BE2C (cell line): ENCODE measurements at regions not wholly inside any gene's neighbourhood (a gene's known extent, or its start where the extent isn't known, plus 50 kb on each side); places are given as distances from the start of the nearest gene placed in this dataset.

Experiments
- DNase-seq: peaks from one replicate; pipeline ENCODE4 v3.0.0-alpha.2; 2020
- H3K27me3 ChIP-seq: fragments of 250-450 bp; sonication (Bioruptor Pico); 2 replicates; pipeline ENCODE4 v1.5.1; 2020; ENCODE audit warnings: mild to moderate bottlenecking
- H3K36me3 ChIP-seq: fragments of 250-450 bp; sonication (Bioruptor Pico); 2 replicates; pipeline ENCODE4 v1.5.1; 2020; ENCODE audit warnings: mild to moderate bottlenecking
- H3K4me1 ChIP-seq: fragments of 250-450 bp; sonication (Bioruptor Pico); 2 replicates; pipeline ENCODE4 v1.5.1; 2020
- H3K4me3 ChIP-seq: 2 replicates; pipeline ENCODE4 v1.5.1; 2011; ENCODE audit warnings: low read depth, low read length
- H3K9me3 ChIP-seq: fragments of 250-450 bp; sonication (Bioruptor Pico); 2 replicates; pipeline ENCODE4 v1.5.1; 2020
- CTCF ChIP-seq: IDR thresholded peaks from 2 replicates; pipeline ENCODE4 v1.5.1; 2012; ENCODE audit warnings: mild to moderate bottlenecking, low read depth, low read length

GRCh38 chr2:181141676-181142075 is 161.3 kb downstream of the UBE2E3 start:
- Histone ChIP-seq H3K36me3 (no peaks in the 10 kb centered on the region), H3K9me3 (no peaks in the 10 kb centered on the region), H3K4me1 (no peaks in the 10 kb centered on the region), H3K27me3 (no peaks in the 10 kb centered on the region), H3K4me3 (no peak overlapping the region)
- no peak for DNase-seq
- no peak for TF ChIP-seq CTCF

DNA sequence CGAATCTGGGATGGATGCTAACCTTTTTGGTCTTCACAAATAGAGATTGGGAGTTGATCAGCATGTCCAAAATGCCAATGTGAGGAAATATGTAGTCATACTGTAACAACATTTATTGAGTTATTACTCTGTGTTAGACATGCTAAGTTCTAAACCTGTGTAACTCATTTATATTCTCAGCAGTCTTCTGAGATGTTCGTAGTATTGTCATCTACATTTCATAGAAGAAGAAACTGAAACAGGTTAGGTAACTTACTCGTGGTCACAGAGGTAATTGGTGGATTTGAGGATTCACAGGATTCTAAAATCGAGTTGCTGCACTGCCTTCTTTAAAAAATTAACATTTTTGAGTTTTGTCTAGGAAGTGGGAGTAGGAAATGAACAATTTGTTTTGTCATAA is 162.1 kb downstream of the UBE2E3 start:
- no peaks in the 10 kb centered on the region for H3K36me3 ChIP-seq
- no peaks in the 10 kb centered on the region for H3K9me3 ChIP-seq
- no peak for TF ChIP-seq CTCF
- no peak for DNase-seq
- H3K4me3 ChIP-seq: no peak overlapping the region
- no peaks in the 10 kb centered on the region for H3K27me3 ChIP-seq
- no peaks in the 10 kb centered on the region for H3K4me1 ChIP-seq

DNA sequence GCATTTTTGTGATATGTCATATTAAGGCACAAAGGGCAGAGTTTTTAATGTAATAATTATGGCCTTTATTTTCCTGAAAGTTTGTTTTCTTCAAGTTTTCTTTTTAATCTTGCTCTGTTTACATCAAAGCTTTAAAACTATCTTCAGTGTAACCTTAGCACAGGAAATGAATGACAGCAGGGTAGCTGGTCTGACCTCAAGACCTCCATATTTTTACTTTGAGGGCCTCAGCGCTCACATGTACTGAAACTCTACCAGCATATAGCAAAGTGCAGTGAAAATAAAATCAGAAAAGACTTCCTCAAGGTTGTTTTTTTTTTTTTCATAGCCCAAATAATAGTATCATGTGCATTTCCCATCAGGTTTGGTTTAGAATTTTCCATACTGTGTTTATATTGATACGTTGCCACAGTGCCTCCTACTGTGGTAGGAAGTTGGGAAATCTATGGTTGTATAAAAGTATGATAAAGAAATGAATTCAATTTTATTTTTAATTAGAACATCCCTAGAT is 163.4 kb downstream of the UBE2E3 start:
- TF ChIP-seq CTCF: no peak
- no peak for DNase-seq
- no peaks in the 10 kb centered on the region for H3K4me1 ChIP-seq
- H3K4me3 ChIP-seq: no peak overlapping the region
- H3K27me3 ChIP-seq: no peaks in the 10 kb centered on the region
- H3K9me3 ChIP-seq: no peaks in the 10 kb centered on the region
- no peaks in the 10 kb centered on the region for H3K36me3 ChIP-seq

DNA sequence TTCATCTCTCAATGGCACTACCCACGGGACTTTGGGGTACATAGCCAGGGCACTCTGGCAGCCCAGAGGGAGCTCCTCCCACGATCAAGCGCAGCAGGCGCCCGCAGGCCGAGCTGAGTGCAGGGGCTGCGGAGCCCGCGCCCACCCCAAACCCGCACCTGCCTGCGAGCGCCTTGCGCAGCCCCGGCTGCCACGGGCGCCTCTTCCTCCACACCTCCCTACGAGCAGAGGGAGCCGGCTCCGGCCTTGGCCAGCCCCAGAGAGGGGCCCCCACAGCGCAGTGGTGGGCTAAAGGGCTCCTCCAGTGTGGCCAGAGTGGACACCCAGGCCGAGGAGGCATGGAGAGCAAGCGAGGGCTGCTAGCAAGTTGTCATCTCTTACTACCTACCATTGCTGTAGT is 165.2 kb downstream of the UBE2E3 start:
- H3K27me3 ChIP-seq: no peaks in the 10 kb centered on the region
- DNase-seq: no peak
- no peaks in the 10 kb centered on the region for H3K36me3 ChIP-seq
- no peaks in the 10 kb centered on the region for H3K4me1 ChIP-seq
- no peak overlapping the region for H3K4me3 ChIP-seq
- no peak for TF ChIP-seq CTCF
- no peaks in the 10 kb centered on the region for H3K9me3 ChIP-seq

- Histone ChIP-seq H3K4me1 (no peaks in the 10 kb centered on the region), H3K27me3 (no peaks in the 10 kb centered on the region), H3K36me3 (no peaks in the 10 kb centered on the region), H3K9me3 (no peaks in the 10 kb centered on the region), H3K4me3 (no peak overlapping the region)
- no peak for TF ChIP-seq CTCF
- no peak for DNase-seq
Measured at GRCh38 chr2:181146171-181146570, 165.8 kb downstream of the UBE2E3 start.

- H3K4me1 ChIP-seq: no peaks in the 10 kb centered on the region
- no peak for TF ChIP-seq CTCF
- H3K36me3 ChIP-seq: no peaks in the 10 kb centered on the region
- no peak overlapping the region for H3K4me3 ChIP-seq
- H3K27me3 ChIP-seq: no peaks in the 10 kb centered on the region
- H3K9me3 ChIP-seq: no peaks in the 10 kb centered on the region
- no peak for DNase-seq
Measured at GRCh38 chr2:181149056-181149455, 168.7 kb downstream of the UBE2E3 start.
